GM12872 (cell line): ENCODE measurements at regions not wholly inside any gene's neighbourhood (a gene's known extent, or its start where the extent isn't known, plus 50 kb on each side); places are given as distances from the start of the nearest gene placed in this dataset.

Experiments used
- TF ChIP-seq, protein P1 (sequence below): IDR thresholded peaks from 3 replicates; pipeline ENCODE4 v1.5.1; 2011; ENCODE audit warnings: low read depth, mild to moderate bottlenecking, low read length, moderate library complexity; ENCODE audit not compliant: insufficient read depth

GRCh38 chr13:48909056-48909389 is 66.7 kb upstream of the FNDC3A start:
- TF ChIP-seq, protein P1, sequence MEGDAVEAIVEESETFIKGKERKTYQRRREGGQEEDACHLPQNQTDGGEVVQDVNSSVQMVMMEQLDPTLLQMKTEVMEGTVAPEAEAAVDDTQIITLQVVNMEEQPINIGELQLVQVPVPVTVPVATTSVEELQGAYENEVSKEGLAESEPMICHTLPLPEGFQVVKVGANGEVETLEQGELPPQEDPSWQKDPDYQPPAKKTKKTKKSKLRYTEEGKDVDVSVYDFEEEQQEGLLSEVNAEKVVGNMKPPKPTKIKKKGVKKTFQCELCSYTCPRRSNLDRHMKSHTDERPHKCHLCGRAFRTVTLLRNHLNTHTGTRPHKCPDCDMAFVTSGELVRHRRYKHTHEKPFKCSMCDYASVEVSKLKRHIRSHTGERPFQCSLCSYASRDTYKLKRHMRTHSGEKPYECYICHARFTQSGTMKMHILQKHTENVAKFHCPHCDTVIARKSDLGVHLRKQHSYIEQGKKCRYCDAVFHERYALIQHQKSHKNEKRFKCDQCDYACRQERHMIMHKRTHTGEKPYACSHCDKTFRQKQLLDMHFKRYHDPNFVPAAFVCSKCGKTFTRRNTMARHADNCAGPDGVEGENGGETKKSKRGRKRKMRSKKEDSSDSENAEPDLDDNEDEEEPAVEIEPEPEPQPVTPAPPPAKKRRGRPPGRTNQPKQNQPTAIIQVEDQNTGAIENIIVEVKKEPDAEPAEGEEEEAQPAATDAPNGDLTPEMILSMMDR: no peak

DNA sequence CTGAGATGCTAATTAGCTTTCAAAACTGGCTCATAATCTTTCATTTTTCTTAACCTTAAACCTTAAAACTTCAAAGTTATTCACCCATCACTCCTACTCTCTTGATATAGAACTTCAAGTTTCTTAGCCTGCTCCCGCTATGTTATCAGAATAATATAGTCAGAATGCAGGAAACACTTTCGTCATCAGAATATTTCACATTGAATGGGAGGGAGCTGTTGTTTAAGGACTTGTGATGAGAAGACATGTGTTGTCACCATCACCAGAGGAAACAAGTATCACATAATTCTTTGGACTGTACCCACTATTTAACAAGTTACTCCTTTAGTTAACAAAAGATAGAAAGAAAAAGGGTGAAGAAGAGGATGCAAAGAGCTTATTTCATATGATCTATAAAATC is 65.0 kb upstream of the FNDC3A start:
- TF ChIP-seq, protein P1: no peak

DNA sequence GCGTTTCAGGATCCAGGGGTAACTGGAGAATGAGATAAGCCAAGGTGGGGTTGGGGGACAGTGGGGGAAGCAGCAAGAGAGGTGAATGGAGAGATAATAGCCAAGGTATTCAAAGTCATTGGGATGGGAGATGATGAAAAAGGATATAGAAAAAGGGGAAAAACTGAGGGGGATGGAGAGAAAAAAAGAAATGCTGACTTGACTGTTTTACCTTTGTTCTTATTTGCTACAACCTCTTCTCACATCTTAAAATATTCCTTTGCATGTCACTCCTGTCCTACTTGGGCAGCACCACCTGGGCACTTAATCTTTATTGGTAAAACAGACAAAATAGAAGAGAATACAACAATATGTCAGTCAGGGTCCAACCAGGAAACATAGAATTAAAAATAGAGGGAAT is 56.0 kb upstream of the FNDC3A start:
- TF ChIP-seq, protein P1: no peak

DNA sequence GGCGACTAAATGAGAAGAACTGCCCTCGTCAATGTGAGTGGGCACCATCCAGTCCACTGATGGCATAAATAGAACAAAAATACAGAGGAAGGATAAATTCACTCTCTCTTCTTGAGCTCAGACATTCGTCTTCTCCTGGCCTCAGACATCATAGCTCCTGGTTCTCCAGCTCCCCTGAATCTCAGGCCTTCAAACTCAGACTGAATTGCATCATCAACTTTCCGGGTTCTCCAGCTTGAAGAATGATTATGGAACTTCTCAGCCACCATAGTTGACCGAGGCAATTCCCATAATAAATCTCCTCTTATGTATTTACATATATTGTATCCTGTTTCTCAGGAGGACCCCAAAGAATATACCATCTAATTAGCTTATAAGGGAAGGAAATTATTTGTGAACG is 55.0 kb upstream of the FNDC3A start:
- TF ChIP-seq, protein P1: no peak

- TF ChIP-seq, protein P1: no peak
Measured at GRCh38 chr13:48923376-48923775, 52.3 kb upstream of the FNDC3A start.

DNA sequence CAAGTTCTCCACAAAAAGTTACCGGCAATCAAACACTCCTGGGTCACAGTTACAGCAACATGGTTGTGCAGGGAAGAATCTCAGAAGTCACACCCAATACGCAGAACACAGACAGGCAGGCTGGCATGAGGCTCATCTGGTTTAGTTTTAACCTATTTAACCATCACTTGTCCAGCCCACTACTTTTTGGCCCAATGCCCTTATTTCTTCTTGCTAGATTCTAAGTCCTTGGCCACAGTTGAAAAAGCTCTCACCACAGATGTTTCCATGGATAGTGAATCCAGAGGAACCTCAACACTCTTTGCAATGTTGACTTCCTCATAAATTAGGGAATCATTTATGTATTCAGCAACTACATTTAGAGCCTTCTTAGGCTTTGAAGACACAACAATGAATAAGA is 50.7 kb upstream of the FNDC3A start:
- TF ChIP-seq, protein P1: no peak
